ENCODE measurements at regions not wholly inside any gene's neighbourhood (a gene's known extent, or its start where the extent isn't known, plus 50 kb on each side); places are given as distances from the start of the nearest gene placed in this dataset.

- TF ChIP-seq CTCF (IDR thresholded peaks at IDR 0.05; ENCODE audit: low read length) (no peak), EZH2 (IDR thresholded peaks at IDR 0.05; ENCODE audit: borderline replicate concordance, low read length) (no peak)
These were observed 105.1 kb downstream of the NUP35 start for GRCh38 chr2:183229386-183229785.

Measured in OCI-LY1 (cell line).